GM12878 (cell line): ENCODE measurements at regions not wholly inside any gene's neighbourhood (a gene's known extent, or its start where the extent isn't known, plus 50 kb on each side); places are given as distances from the start of the nearest gene placed in this dataset.

ENCODE experiments used
- ATAC-seq: fragments of 200-7000 bp; cut with Tn5 transposase; 3 replicates; pipeline ENCODE4 v1.9.1; 2020; ENCODE audit warnings: mild to moderate bottlenecking, moderate library complexity
- BruUV-seq: library from RNA; stranded (reverse); fragments of 400-500 nt; replicated peaks from 2 replicates; lab custom pipeline; 2021; lab: Mats Ljungman, UMichigan
- CTCF ChIA-PET: fragments of 300-600 bp; sonication (Branson Sonifier 250); formaldehyde crosslinking; extraction: SDS; loops from one replicate; lab custom pipeline; 2021; ENCODE audit warnings: inconsistent platforms; lab: Yijun Ruan, JAX
- POLR2A ChIA-PET: fragments of 350-600 bp; formaldehyde crosslinking; extraction: SDS; loops from one replicate; lab custom pipeline; 2021; ENCODE audit warnings: inconsistent platforms; lab: Charles Lee
- RAD21 ChIA-PET: fragments of 300-600 bp; sonication (Branson Sonifier 250); formaldehyde crosslinking; loops from one replicate; lab custom pipeline; 2023; ENCODE audit warnings: antibody characterized with exemption; ENCODE audit not compliant: unreplicated experiment; lab: Charles Lee
- SMC1A ChIA-PET: fragments of 300-600 bp; sonication (Branson Sonifier 250); formaldehyde crosslinking; loops from one replicate; lab custom pipeline; 2023; ENCODE audit not compliant: unreplicated experiment, uncharacterized antibody; lab: Charles Lee
- DNase-seq: peaks from one replicate; pipeline ENCODE4 v3.0.0-alpha.2; 2011; ENCODE audit warnings: low read depth, low spot score
- FAIRE-seq: peaks from 3 replicates; lab custom pipeline; 2011; peaks lifted over from hg19 to GRCh38; lab: Jason Lieb, UNC
- H2AFZ ChIP-seq: 2 replicates; pipeline ENCODE4 v1.6.0; 2011; ENCODE audit warnings: low read depth, low read length, control low read depth; ENCODE audit not compliant: control insufficient read depth
- H3K27ac ChIP-seq: 2 replicates; pipeline ENCODE4 v1.5.1; 2011; ENCODE audit warnings: control low read depth; ENCODE audit not compliant: control insufficient read depth, insufficient read depth
- H3K27me3 ChIP-seq, 2 experiments: replicated peaks in 1 of 2; 2 replicates each; pipeline versions ENCODE4 v1.6.0 to v1.6.1; 2011; ENCODE audit warnings: low read length in 1 of 2; ENCODE audit not compliant: control insufficient read depth in 2 of 2, insufficient read depth in 2 of 2
- H3K36me3 ChIP-seq, 2 experiments: 2 replicates each; pipeline ENCODE4 v1.5.1; 2011; ENCODE audit warnings: low read length in 1 of 2; ENCODE audit not compliant: control insufficient read depth in 2 of 2, insufficient read depth in 2 of 2
- H3K4me1 ChIP-seq: 2 replicates; pipeline ENCODE4 v1.6.1; 2011; ENCODE audit warnings: mild to moderate bottlenecking, low read length, moderate library complexity, mixed read lengths; ENCODE audit not compliant: control insufficient read depth, insufficient read depth
- H3K4me2 ChIP-seq: 2 replicates; pipeline ENCODE4 v1.6.0; 2011; ENCODE audit warnings: control low read depth; ENCODE audit not compliant: control insufficient read depth, insufficient read depth
- H3K4me3 ChIP-seq: fragments of 200-600 bp; sonication (generic); 2 replicates; pipeline ENCODE4 v1.5.1; 2016
- H3K79me2 ChIP-seq: 2 replicates; pipeline ENCODE4 v1.6.0; 2011; ENCODE audit warnings: low read length; ENCODE audit not compliant: control insufficient read depth, insufficient read depth
- H3K9ac ChIP-seq: 2 replicates; pipeline ENCODE4 v1.8.0; 2011; ENCODE audit warnings: low read length, control low read depth, mixed read lengths; ENCODE audit not compliant: control insufficient read depth, insufficient read depth
- H3K9me3 ChIP-seq: replicated peaks from 3 replicates; pipeline ENCODE4 v1.5.1; 2011; ENCODE audit warnings: mild to moderate bottlenecking, low read length; ENCODE audit not compliant: control insufficient read depth, insufficient read depth
- H4K20me1 ChIP-seq: 2 replicates; pipeline ENCODE4 v1.6.0; 2011; ENCODE audit not compliant: control insufficient read depth, insufficient read depth
- ATF7 ChIP-seq: fragments of 450-650 bp; IDR thresholded peaks from 2 replicates; pipeline ENCODE4 v1.6.1; 2016; ENCODE audit warnings: low read depth, mild to moderate bottlenecking
- ZNF24 ChIP-seq: fragments of 450-650 bp; IDR thresholded peaks from 2 replicates; pipeline ENCODE4 v1.6.1; 2017; ENCODE audit warnings: antibody characterized with exemption, mild to moderate bottlenecking
- ZNF622 ChIP-seq: fragments of 450-650 bp; IDR thresholded peaks from 2 replicates; pipeline ENCODE4 v1.6.1; 2017; ENCODE audit warnings: mild to moderate bottlenecking, inconsistent platforms
- WGBS: methylation state at CpG from one replicate; pipeline ENCODE4 v1.1.6; 2016; ENCODE audit warnings: low lambda C conversion rate; ENCODE audit not compliant: insufficient replicate concordance, insufficient coverage; ENCODE audit errors: missing lambda C conversion rate; 5-methylcytosine and 5-hydroxymethylcytosine counted together
- in situ Hi-C: fragments of 300-500 bp; cut with MboI; formaldehyde crosslinking; loops from 9 replicates; pipeline ENCODE4 v1.14.3; 2018; ENCODE audit warnings: mixed read lengths
- intact Hi-C: fragments of 100-400 bp; cut with micrococcal nuclease; formaldehyde crosslinking; loops from one replicate; pipeline ENCODE4 v1.14.2; 2022; ENCODE audit not compliant: unreplicated experiment
- TF ChIP-seq, protein P1 (sequence below): fragments of 450-650 bp; IDR thresholded peaks from 2 replicates; pipeline ENCODE4 v1.6.1; 2017; ENCODE audit warnings: mild to moderate bottlenecking, moderate library complexity

DNA sequence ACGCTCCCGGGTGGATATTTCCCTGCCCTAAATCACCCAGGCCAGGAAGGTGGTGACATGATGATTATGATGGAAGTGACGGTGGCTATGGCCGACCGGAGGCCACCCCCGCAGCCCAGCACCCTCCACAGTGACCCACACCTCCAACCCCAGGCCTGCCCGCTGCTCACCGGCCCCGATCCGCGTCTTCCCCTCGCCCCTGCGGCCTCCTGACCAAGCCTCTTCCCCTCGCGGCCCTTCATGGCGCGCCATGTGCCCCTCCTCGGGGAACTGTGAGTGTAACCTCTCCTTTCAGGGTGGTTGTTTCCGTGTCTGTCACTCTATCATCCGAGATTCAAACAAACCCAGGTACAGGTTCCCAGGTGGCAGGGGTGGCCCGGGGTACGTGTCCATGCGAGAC lies 78.3 kb downstream of the UNCX start:
- no peak overlapping the region for H3K27ac ChIP-seq
- ChIA-PET SMC1A (no interaction called here), POLR2A (no interaction called here), CTCF (no interaction called here), RAD21 (no interaction called here)
- no peaks in the 10 kb centered on the region for H3K79me2 ChIP-seq
- in situ Hi-C loops: no loop called here
- H3K9me3 ChIP-seq: no peaks in the 10 kb centered on the region
- no TSS peak for BruUV-seq
- DNase-seq: no peak
- no peak overlapping the region for H2AFZ ChIP-seq
- TF ChIP-seq ATF7: no peak
- TF ChIP-seq, protein P1, sequence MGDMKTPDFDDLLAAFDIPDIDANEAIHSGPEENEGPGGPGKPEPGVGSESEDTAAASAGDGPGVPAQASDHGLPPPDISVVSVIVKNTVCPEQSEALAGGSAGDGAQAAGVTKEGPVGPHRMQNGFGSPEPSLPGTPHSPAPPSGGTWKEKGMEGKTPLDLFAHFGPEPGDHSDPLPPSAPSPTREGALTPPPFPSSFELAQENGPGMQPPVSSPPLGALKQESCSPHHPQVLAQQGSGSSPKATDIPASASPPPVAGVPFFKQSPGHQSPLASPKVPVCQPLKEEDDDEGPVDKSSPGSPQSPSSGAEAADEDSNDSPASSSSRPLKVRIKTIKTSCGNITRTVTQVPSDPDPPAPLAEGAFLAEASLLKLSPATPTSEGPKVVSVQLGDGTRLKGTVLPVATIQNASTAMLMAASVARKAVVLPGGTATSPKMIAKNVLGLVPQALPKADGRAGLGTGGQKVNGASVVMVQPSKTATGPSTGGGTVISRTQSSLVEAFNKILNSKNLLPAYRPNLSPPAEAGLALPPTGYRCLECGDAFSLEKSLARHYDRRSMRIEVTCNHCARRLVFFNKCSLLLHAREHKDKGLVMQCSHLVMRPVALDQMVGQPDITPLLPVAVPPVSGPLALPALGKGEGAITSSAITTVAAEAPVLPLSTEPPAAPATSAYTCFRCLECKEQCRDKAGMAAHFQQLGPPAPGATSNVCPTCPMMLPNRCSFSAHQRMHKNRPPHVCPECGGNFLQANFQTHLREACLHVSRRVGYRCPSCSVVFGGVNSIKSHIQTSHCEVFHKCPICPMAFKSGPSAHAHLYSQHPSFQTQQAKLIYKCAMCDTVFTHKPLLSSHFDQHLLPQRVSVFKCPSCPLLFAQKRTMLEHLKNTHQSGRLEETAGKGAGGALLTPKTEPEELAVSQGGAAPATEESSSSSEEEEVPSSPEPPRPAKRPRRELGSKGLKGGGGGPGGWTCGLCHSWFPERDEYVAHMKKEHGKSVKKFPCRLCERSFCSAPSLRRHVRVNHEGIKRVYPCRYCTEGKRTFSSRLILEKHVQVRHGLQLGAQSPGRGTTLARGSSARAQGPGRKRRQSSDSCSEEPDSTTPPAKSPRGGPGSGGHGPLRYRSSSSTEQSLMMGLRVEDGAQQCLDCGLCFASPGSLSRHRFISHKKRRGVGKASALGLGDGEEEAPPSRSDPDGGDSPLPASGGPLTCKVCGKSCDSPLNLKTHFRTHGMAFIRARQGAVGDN: no peak
- no peak for TF ChIP-seq ZNF24
- TF ChIP-seq ZNF622: no peak
- 52% methylated on average over 23 of the region's 23 CpGs for WGBS
- intact Hi-C loops: no loop called here
- no peak overlapping the region for H3K4me2 ChIP-seq
- no peak for FAIRE-seq
- no peaks in the 10 kb centered on the region for H4K20me1 ChIP-seq
- H3K36me3 ChIP-seq: no peaks in the 10 kb centered on the region
- no peaks in the 10 kb centered on the region for H3K4me1 ChIP-seq
- H3K27me3 ChIP-seq: no peaks in the 10 kb centered on the region; a peak in 1 of 4 replicates
- no peak for ATAC-seq
- H3K4me3 ChIP-seq: no peak overlapping the region
- no peak overlapping the region for H3K9ac ChIP-seq
